Lower leg skin (tissue), 3 donors: ENCODE measurements at regions not wholly inside any gene's neighbourhood (a gene's known extent, or its start where the extent isn't known, plus 50 kb on each side); places are given as distances from the start of the nearest gene placed in this dataset.
"Not testable (repeated sequence)": the region's sequence is repeated elsewhere in the genome, so short reads cannot be mapped to it uniquely, and the experiment has no call there.

Source experiments
- CTCF ChIP-seq, 3 donors: fragments of 450-650 bp; IDR thresholded peaks; one replicate each; pipeline ENCODE4 v1.5.1; 2016; ENCODE audit warnings: antibody characterized with exemption in 3 of 3, mild to moderate bottlenecking in 3 of 3, moderate library complexity in 2 of 3
- POLR2A ChIP-seq, 2 donors: fragments of 450-650 bp; IDR thresholded peaks; one replicate each; pipeline ENCODE4 v1.6.1; 2016 to 2017; ENCODE audit warnings: antibody characterized with exemption in 2 of 2, mild to moderate bottlenecking in 1 of 2, moderate library complexity in 1 of 2

GRCh38 chr3:195960164-195960563, 51.8 kb upstream of the TNK2 start:
- TF ChIP-seq CTCF, POLR2A (IDR thresholded peaks at IDR 0.05): not testable (repeated sequence)
